ENCODE measurements at regions not wholly inside any gene's neighbourhood (a gene's known extent, or its start where the extent isn't known, plus 50 kb on each side); places are given as distances from the start of the nearest gene placed in this dataset.

GRCh38 chr15:98440917-98441316, 207.4 kb upstream of the IGF1R start:
- H3K27me3 Mint-ChIP-seq (ENCODE audit: low read depth in 2 of 2) = peaks cover under 1 to 6% of the 10 kb centered on the region in 2 donors
- Histone ChIP-seq H3K27ac (ENCODE audit: low read length) (no peak overlapping the region), H3K36me3 (ENCODE audit: control insufficient read depth, insufficient read depth, low read length) (no peaks in the 10 kb centered on the region), H3K9me3 (ENCODE audit: control insufficient read depth, insufficient read depth, low read length) (no peaks in the 10 kb centered on the region), H3K27me3 (ENCODE audit: control insufficient read depth, insufficient read depth, low read length) (no peaks in the 10 kb centered on the region), H3K4me3 (ENCODE audit: low read length) (no peak overlapping the region), H3K4me1 (ENCODE audit: control insufficient read depth, insufficient read depth, low read length) (no peaks in the 10 kb centered on the region)
- ATAC-seq (no peak), DNase-seq (no peak)
- H3K9me3 Mint-ChIP-seq = no peaks in the 10 kb centered on the region
- WGBS (ENCODE audit: insufficient coverage) = 82% methylated on average over 8 of the region's 8 CpGs
- H3K36me3 Mint-ChIP-seq = no peaks in the 10 kb centered on the region
- TF ChIP-seq CTCF (IDR thresholded peaks at IDR 0.05) = no peak
- intact Hi-C loops (cut with micrococcal nuclease) = loop anchor here (5.0 kb wide), 1 partner anchor 636 kb away; no protein-coding TSS in a partner anchor
- peaks cover 7 to 11% of the 10 kb centered on the region in 2 donors for H3K4me1 Mint-ChIP-seq
- no peak overlapping the region for H3K27ac Mint-ChIP-seq
- H3K4me3 Mint-ChIP-seq = no peak overlapping the region

- Histone ChIP-seq H3K27ac (ENCODE audit: low read length) (no peak overlapping the region), H3K4me3 (ENCODE audit: low read length) (no peak overlapping the region), H3K9me3 (ENCODE audit: control insufficient read depth, insufficient read depth, low read length) (no peaks in the 10 kb centered on the region), H3K4me1 (ENCODE audit: control insufficient read depth, insufficient read depth, low read length) (no peaks in the 10 kb centered on the region), H3K27me3 (ENCODE audit: control insufficient read depth, insufficient read depth, low read length) (no peaks in the 10 kb centered on the region), H3K36me3 (ENCODE audit: control insufficient read depth, insufficient read depth, low read length) (no peaks in the 10 kb centered on the region)
- Mint-ChIP-seq H3K9me3 (no peaks in the 10 kb centered on the region), H3K4me1 (peaks cover 7 to 11% of the 10 kb centered on the region in 2 donors), H3K27ac (no peak overlapping the region), H3K27me3 (ENCODE audit: low read depth in 2 of 2) (peaks cover 6% of the 10 kb centered on the region in 2 donors), H3K36me3 (no peaks in the 10 kb centered on the region), H3K4me3 (no peak overlapping the region)
- no peak for ATAC-seq
- no peak for TF ChIP-seq CTCF (IDR thresholded peaks at IDR 0.05)
- no peak for DNase-seq
- intact Hi-C loops (cut with micrococcal nuclease) = loop anchor here (5.0 kb wide), 1 partner anchor 636 kb away; no protein-coding TSS in a partner anchor
- WGBS (ENCODE audit: insufficient coverage) = 80% methylated on average over 3 of the region's 5 CpGs
Measured at GRCh38 chr15:98441599-98441998, 206.7 kb upstream of the IGF1R start.

GRCh38 chr15:98442379-98442833, 205.9 kb upstream of the IGF1R start:
- H3K27me3 ChIP-seq (ENCODE audit: control insufficient read depth, insufficient read depth, low read length) = no peaks in the 10 kb centered on the region
- H3K27ac ChIP-seq (ENCODE audit: low read length) = no peak overlapping the region
- H3K4me1 ChIP-seq (ENCODE audit: control insufficient read depth, insufficient read depth, low read length) = no peaks in the 10 kb centered on the region
- peak; percentile 25 to 69 for DNase-seq
- WGBS (ENCODE audit: insufficient coverage) = 26% methylated on average over 4 of the region's 4 CpGs
- H3K4me3 Mint-ChIP-seq = no peak overlapping the region
- ATAC-seq = peak; percentile 73 to 86 (median 78)
- H3K27ac Mint-ChIP-seq = no peak overlapping the region
- no peaks in the 10 kb centered on the region for H3K36me3 Mint-ChIP-seq
- intact Hi-C loops (cut with micrococcal nuclease) = loop anchor here (2.0 to 5.0 kb wide), 2 partner anchors 216 to 635 kb away; no protein-coding TSS in a partner anchor
- H3K9me3 ChIP-seq (ENCODE audit: control insufficient read depth, insufficient read depth, low read length) = no peaks in the 10 kb centered on the region
- no peaks in the 10 kb centered on the region for H3K36me3 ChIP-seq (ENCODE audit: control insufficient read depth, insufficient read depth, low read length)
- TF ChIP-seq CTCF (IDR thresholded peaks at IDR 0.05) = peak; percentile 70
- H3K9me3 Mint-ChIP-seq = no peaks in the 10 kb centered on the region
- peaks cover 7 to 11% of the 10 kb centered on the region in 2 donors for H3K4me1 Mint-ChIP-seq
- H3K27me3 Mint-ChIP-seq (ENCODE audit: low read depth in 2 of 2) = peaks cover 6% of the 10 kb centered on the region in 2 donors
- no peak overlapping the region for H3K4me3 ChIP-seq (ENCODE audit: low read length)

- no peak for TF ChIP-seq CTCF (IDR thresholded peaks at IDR 0.05)
- Mint-ChIP-seq H3K4me3 (no peak overlapping the region), H3K36me3 (no peaks in the 10 kb centered on the region), H3K27ac (no peak overlapping the region), H3K4me1 (peaks cover 7 to 11% of the 10 kb centered on the region in 2 donors), H3K27me3 (ENCODE audit: low read depth in 2 of 2) (peaks cover 6% of the 10 kb centered on the region in 2 donors), H3K9me3 (no peaks in the 10 kb centered on the region)
- Histone ChIP-seq H3K36me3 (ENCODE audit: control insufficient read depth, insufficient read depth, low read length) (no peaks in the 10 kb centered on the region), H3K4me1 (ENCODE audit: control insufficient read depth, insufficient read depth, low read length) (no peaks in the 10 kb centered on the region), H3K27ac (ENCODE audit: low read length) (no peak overlapping the region), H3K4me3 (ENCODE audit: low read length) (no peak overlapping the region), H3K9me3 (ENCODE audit: control insufficient read depth, insufficient read depth, low read length) (no peaks in the 10 kb centered on the region), H3K27me3 (ENCODE audit: control insufficient read depth, insufficient read depth, low read length) (no peaks in the 10 kb centered on the region)
- DNase-seq = no peak
- 61% methylated on average over 2 of the region's 3 CpGs for WGBS (ENCODE audit: insufficient coverage)
- intact Hi-C loops (cut with micrococcal nuclease) = loop anchor here (2.0 to 5.0 kb wide), 2 partner anchors 216 to 634 kb away; no protein-coding TSS in a partner anchor
- no peak for ATAC-seq
Measured at GRCh38 chr15:98442901-98443300, 205.4 kb upstream of the IGF1R start.

Measured in natural killer cell (primary cell).